ENCODE measurements at regions not wholly inside any gene's neighbourhood (a gene's known extent, or its start where the extent isn't known, plus 50 kb on each side); places are given as distances from the start of the nearest gene placed in this dataset.
A peak's percentile ranks its signal among the peaks of the same experiment; 100 is the strongest.

DNA sequence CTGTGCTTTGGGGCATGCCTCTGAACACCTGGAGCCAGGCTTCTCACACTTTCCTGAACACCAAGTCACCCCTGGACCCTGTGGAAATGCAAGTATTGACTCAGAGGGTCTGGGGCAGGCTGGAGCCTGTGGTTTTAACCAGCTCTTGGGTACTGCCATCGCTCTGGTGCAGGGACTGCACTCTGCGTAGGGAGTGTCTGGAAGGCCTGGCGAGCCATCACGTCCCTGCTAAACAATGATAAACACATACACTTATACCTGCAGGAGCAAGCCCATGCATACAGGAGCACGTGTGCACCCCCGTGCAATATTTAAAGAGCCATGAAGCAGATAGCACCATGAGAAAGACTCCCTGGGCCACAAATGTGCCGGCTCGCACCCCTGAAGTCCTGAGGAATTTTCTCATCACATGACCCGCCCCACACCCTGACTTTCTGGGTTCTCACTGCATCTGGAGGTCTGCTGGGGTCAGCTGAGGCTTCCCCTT is 267.7 kb downstream of the GADD45G start:
- DNase-seq = no peak

DNA sequence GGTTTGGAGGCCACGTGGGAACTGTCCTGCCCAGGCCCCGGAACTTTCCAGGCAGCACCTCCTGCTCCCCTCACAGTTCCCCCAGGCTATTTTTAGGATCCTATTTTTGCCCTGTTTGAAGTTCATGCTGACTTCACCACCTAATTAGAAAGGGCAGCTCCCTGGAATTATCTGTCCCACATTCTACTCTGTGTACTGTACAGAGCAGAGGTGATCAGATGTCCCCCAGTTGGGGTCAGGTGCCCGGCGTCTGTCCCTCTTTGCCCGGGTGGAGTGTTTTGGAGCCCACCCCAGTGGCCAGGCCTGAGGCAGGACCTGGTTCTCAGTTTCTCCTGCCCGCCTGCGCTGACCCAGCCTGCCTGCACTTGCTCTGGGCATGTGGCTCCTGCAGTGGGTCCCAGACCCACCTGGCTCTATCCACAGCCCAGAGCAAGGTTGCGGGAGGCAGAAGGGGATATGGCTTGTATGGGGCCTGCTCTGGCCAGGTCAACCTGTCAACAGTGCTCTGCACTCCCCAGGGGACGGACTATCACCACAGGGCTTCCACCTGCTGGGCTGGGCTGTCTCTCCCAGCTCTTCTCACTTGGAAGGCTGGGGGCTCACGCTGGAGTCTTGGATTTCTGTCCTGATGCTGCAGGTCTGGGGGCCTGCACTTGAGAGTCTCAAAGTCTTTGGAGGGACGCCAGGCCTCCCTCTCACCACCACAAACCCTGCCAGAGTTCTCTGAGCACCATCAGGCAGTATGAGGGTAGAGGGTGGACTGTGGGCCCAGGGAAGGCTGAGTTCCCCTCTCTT is 268.3 kb downstream of the GADD45G start:
- DNase-seq = no peak

DNA sequence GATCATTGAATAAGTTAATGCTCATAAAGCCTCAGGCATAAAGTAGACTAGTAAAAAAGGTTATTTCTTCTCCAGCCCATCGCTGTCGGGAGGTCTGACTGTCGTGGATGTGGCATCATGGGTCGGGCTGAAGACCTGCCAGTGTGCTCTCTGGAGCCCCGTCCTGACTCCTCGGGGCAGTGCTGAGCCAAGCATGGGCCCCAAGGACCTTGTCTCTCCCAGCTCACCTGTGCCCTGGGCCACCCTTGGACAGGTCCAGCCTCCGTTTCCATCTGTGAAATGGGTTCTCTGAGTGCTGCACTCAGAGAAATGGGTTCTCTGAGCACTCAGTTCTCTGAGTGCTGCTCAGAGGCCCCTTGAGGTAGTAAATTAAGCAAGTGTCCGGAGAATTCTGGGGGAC is 269.0 kb downstream of the GADD45G start:
- no peak for DNase-seq

DNA sequence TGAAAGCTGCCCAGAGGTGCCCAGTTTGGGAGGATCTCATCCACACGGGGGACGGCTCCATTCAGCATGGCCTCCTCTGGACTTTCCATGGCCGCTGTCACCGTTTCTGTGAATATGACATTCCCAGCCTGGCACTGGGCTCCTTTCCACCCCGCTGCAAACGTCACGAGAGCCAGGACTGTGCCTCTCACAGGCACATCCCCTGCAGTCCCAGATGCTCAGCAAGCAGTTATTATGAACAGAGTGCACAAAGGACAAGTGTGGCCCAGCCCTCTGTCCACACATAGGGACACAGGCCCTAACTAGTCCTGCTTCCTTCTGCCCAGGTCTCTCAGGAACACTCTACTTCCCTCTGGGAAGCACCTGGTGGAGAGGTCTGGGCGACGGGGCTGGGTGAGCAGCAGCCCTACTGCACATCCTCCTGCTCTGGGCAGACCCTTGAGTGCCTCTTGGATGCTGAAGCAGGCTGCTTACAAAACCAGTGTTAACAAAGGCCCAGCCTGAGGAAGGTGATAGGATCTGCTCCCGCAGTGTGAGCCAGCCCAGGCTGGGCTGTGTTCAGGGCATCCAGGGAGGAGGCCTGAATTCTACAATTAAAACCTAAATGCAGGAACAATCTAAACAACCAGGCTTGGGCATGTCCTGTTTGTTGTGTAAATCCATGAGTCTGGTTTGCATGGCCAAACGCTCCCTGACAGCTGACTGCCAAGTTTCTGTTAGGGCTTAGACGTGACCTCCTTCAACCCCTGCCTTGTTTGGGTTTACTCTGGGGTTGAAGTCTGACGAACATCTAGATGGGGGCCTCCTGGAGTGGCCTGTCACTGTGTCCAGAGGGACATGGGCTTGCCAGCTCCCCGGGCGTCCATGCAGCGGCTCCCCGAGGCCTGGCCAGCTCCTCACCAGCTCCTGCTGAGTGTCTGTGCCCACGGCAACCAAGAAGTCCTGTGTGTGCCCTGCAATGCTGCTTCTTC is 269.8 kb downstream of the GADD45G start:
- peak; percentile 84 for DNase-seq

DNA sequence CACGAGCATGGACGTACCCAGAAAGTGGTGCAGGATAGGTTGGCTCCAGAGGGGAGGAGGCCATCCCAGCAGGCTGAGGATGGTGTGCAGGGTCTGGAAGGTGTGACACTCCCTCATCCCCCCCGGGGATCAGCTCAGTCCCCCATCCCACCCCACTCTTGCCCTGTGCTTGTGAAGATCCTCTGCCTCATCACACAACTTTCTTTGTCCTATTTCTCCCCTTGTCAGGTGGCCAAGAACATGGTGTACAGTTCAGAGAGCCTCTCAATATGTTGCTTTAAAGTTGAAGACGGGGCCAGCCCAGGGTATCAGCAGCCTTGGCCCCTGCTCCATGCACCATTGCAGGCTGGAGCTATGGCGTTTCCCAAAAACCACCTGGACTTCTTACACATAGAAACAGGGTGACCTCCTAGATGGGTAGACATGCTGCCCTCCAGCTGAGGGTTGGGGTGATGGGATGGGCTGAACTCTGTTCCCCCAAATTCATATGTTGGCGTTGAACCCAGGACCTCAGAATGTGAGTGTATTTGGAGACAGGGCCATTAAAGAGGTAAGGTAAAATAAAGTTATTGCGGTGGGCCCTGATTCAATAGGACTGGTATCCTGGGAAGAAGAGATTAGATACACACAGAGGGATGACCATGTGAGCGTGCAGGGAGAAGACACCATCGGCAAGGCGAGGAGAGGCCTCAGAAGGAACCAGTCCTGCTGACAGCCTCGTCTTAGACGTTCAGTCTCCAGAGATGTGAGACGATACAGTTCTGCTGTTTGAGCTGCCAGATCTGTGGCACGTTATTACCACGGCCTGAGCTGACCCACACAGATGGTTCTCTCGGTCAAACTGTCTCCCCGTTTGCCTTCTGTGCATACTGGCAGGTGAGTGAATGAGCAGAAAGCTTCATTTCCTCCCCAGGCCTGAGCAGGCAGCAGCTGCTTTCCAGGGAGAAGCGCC is 272.5 kb downstream of the GADD45G start:
- no peak for DNase-seq

DNA sequence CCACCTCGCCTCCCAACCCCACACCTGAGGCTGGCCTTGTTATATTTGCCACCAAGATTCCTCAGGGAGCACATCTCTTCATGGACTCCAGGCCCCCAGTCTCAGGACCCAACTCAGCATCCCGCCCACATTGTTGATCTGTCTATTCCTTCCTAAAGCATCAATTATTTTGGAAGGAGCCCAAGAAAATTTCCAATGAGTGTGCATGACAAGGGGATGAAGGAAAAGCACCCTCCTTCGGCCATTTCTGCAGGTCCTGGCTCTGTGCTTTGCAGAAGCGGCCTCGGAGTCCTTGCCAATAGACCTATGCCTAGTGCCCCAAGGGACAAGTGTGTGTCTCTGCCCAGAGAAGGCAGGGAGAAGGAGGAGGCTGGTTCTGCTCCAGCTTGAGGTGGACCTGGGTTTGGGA is 273.2 kb downstream of the GADD45G start:
- DNase-seq = no peak

DNA sequence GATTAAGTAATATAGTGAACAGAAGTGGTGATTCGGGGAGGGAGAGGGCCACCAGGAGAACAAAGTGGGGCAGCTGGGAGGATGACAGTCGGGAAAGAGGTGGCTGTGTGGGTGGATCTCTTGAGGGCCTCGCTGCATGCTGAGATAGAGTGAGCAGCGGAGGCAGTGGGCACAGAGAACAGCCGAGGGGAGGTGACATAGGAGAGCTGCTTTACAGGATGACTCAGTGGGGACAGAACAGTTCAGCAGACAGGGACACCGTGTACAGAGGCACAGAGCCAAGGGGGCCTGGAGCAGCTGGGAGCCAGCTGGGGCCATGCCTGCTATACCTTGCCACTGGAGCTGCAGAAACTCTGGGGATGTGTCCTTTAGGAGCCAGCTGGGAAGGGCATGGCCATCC is 273.9 kb downstream of the GADD45G start:
- peak; percentile 94 for DNase-seq

DNA sequence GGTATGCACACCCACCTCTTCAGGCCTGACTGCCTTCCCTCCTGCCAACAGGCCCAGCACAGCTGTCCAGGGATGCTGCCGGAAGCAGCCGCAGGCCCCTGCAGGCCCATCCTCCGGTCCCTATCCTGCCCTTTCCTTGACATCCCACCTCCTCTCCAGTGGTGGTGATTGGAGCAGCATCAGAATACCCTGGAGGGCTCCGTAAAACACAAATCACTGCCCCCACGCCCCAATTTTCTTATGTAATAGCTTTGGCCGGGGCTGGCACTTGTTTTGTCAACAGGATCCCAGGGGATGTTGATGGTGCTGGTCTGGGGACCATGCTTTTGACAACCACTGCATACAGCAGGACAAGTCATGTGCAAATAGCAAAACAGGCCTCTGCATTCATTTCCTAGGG is 274.5 kb downstream of the GADD45G start:
- DNase-seq = no peak

DNA sequence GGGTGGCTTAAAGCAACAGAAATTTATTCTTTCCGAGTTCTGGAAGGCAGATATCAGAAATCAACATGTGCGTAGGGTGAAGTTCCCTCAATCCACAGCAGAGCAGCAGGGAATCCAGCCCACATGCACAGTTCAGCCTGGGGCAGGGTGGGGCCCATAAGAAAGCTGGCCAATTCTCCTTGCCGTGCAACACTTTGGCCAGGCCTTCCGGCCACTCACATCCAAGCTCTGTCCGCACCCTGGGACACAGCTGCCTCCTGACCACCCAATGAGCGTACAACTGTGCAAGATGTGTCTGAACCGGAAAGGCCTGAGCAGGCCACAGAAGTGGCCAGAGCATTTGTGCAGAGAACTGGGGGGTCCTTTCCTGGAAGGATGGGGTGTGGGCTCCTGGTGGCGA is 274.9 kb downstream of the GADD45G start:
- DNase-seq = no peak

DNA sequence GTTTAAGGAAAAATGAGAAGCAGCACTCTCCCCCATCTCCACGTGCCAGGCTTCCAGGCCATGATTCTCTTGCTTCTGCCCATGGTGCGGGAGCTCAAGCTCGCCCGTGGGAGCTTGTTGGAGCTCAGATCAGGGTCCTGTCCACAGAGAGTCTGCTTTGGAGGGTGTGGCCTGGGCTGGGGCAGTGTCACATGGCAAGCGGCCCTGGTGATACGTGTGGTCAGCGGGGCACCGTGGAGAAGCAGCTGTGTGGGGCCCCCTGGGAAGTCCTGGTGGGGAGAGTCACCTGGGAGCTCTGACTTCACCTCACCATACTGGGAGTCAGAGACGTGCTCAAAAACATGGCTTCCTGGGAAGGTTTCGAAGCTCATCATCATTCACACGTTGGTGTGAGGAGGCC is 275.3 kb downstream of the GADD45G start:
- DNase-seq = no peak

DNA sequence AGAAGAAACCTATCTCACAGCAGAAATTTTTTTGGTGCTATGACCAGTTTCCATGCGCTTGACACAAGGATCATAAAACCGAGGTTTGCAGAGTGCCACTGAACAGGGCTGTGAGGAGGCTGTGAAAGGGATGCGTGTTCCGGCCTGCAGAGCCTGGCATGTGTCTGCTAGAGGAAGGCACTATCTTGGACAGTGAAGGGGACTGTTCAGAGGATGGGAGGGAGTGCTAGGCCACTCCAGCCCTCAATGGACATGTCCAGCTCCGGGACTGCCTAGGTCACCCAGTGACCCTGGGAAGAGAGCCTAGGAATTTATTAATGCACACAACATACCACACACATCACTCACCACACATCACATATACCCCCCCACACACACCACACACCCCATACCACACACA is 275.9 kb downstream of the GADD45G start:
- no peak for DNase-seq

DNA sequence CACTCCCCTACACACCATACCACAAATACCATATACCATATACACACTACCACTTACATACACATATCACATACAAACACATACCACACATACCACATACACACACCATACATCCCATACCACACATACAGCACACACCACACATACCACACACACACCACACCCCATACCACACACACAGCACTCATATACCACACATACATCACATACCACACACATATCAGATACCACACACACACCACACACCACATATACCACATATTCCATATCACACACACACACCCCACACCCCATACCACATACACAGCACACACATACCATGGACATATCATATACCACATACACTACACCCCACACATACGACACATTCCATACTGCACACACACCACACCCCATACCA is 276.6 kb downstream of the GADD45G start:
- DNase-seq = no peak

DNA sequence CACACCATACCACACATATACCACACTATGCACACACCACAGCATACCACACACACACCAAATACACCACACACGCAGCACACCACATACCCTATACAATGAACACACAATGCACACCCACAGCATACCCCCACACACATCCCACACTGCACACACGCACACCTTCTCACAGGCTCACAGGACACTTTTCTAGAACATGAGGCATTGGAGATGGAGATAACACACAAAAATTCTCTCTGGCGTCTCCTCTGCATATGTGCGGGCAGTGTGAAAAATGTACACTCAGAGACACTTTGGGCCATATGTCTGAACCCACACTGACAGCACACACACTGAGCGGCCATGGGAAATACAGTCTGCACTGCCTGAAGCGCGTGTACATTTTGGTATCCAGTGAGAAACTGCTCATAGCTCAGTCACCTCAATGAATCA is 278.1 kb downstream of the GADD45G start:
- DNase-seq = no peak

DNA sequence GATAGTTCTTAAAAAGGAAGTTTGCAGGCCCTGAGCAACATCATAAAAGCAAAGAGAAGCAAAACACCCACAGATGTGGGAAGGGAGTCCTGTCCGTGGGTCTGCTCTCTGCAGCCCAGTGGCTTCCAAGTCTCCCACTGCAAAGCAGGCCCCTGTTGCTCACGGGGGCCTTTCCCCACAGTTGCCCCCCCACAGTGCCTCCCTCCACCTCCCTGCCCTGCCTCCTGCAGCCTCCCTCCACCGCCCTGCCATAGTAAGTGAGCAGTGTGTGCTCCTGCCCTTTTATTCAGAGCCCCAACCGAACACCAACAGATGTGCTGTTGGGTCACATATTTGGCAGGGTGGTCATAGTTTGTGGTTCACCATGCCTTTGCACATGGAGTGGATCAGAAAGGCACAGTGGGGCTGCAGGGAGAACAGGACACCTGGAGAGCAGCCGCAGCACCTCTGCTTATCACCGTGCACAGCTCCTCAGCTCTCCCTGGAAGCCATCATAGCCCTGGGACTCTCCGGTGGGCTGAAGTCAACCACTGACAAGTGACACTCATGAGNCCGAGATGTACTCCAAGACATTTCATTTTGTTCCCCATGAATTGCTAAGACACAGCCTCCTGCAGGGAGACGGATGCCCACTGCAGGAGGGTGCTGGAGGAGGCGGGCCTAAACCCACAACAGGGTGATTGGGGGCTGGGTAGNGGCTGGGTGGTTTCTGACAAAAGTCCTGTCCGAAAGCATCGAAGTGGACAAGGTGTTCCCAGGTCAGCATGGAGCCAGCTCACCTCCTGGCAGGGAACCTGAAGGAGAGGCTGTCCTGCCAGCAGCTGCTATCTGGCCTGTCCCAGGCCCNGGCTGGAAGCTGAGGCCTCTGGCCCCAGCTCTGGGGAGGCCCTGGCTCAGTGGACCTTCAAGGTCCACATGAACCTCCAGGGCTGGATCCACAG is 278.9 kb downstream of the GADD45G start:
- no peak for DNase-seq

DNA sequence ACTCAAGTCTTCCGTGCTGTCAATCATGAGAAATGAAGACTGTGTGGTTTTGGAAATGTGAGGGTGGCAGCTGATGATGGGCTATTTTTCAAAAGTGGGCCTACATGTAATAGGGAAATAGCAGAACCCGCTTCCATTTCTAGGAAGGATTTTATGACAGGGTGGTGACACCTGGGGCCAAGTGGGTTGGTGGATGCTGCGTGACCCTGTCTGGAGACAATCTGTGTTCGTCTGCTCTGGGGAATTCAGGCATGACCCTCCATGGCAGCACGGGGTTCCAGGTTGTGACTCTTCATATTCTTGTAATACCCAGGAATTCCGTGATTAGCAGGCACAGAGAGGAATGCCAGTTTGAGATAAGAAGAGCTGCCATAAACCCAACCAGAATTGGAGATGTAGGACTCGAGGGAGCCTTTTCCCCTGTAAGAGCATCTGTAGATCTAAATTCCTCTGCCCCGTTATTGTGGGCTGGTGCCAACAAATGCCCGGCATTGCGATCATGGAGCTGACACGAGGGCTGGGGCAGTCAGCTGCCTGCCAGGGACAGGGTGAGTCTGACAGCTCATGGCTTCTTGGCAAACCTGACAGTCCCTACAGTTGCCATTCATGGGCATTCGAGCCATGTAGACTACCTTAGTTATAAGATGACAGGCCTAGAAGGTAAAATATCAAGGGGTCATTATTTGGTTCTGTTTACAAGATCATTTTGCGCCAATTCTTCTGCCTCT is 279.7 kb downstream of the GADD45G start:
- DNase-seq = no peak

DNA sequence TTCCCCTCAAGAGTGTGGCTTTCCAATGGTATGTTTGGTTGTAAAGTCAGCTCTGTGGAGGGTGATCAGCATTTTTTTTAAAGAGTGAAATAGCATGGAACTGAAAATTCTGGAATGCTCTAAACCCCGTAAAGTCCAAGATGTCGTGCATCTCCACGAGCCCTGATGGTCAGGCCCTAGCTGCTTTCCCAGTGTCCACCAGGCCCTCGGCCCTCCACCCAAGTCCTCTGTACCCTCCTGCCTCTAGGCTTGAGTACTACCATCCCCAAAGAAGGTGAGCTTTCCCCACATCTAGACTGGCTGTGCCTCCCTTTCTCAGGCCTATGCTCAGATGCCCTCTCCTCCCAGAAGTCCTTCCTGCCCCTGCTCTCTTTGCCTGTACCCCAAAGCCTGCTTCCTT is 280.3 kb downstream of the GADD45G start:
- no peak for DNase-seq

DNA sequence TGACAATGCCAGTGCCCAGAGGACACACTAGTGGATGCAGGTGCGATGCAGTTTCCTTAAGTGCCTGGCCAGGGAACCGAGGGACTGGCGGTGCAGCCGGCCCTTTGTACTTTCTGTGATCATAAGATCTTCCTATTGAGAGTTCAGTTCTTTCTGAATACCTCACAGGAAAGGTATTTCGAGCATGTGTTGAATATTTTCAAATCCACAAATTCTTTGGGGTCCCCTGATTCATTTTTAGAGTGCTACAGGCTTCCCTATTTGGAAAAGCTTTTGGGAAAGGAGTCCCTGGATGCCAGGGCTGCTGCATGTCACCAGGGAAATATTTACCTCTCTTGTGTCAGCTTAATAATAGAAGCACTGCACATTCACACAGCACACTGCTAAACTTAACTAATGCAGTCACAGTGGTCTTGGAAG is 281.5 kb downstream of the GADD45G start:
- no peak for DNase-seq

DNA sequence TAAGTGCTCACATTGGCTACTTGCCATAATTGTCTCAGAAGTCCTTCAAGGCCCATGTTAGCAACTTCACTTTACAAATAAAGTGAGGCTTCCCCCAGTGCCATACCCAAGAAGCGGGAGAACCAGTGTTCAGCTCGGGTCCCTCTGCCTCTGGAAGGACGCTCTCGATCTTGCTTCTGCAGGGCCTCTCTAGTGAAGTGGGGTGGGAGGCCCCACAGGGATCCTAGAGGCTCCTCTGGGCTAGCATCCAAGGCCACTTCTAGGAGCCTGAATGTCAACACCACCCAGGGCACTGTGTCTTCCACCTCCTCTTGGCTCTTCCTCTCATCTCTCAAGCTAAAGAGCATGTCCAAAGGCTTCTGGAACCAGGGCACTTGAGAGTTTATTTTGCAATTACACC is 282.5 kb downstream of the GADD45G start:
- peak; percentile 92 for DNase-seq

DNA sequence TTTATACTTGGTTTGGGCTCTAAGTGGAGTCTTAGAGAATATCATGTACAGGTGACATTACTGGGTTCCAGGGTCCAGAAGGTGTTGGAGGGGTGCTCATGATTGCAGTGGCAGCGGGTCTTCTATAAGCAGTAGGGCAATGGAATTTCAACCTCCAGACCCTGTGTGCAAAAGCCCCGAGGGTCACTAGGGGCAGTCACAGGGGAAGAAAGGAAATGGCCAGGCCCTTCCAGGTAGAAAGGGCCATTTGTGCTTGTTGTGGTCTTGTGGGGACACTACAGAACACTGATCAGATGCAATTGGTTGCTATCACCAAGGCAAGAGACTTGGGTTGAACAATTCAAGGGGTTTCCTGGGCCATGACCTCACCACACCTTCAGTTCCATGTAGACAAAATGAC is 283.4 kb downstream of the GADD45G start:
- DNase-seq = no peak

DNA sequence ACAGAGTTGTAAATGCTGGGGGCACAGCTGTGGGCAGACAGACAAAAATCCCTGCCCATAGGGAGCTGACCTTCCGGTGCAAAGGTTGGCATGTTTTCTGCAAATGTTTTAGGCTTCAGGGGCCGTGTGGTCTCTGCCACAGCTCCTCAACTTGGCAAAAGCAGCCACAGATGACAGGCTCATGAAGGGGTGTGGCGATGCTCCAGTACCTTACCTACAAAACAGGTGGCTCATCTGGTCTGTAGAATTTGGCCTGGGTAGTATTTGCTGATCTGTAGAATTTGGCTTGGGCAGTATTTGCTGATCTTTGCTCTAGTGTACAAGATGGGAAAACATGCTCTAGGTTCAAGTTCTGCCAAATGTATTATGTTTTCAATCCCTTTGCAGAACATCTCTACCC is 283.9 kb downstream of the GADD45G start:
- DNase-seq = peak; percentile 77

DNA sequence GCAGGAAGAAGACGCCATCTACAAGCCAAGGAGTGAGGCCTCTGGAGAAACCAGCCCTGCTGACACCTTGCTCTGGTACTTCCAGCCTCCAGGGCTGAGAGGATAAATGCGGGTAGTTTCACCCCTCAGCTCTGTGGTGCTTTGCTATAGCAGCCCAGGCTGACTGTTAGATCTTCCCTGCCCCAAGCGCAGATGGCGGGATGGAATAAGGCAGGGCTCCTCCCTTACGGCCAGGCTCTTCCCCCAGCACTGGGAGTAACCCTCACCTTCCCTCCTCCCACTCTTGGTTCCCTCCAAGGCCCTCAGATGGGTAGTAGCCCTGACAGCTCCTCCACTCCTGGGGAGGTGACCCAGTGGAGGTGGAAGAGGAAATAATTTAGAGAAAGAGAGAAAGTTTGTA is 285.1 kb downstream of the GADD45G start:
- DNase-seq = no peak

Data from NCI-H2029 (cell line).